SK-N-SH treated with all-trans-retinoic acid at 6 μM for 48 hours (cell line): ENCODE measurements at regions not wholly inside any gene's neighbourhood (a gene's known extent, or its start where the extent isn't known, plus 50 kb on each side); places are given as distances from the start of the nearest gene placed in this dataset.

ENCODE experiments used
- ATAC-seq: fragments of 200-7000 bp; cut with Tn5 transposase; 3 replicates; pipeline ENCODE4 v1.9.1; 2020; ENCODE audit warnings: mild to moderate bottlenecking, moderate library complexity
- ARNTL ChIP-seq: fragments of 450-650 bp; formaldehyde crosslinking; IDR thresholded peaks from 2 replicates; pipeline ENCODE4 v1.5.0; 2020; ENCODE audit warnings: low read depth, mild to moderate bottlenecking, moderate library complexity, borderline replicate concordance
- BACH2 ChIP-seq: fragments of 250-450 bp; sonication (Bioruptor Pico); IDR thresholded peaks from 2 replicates; pipeline ENCODE4 v1.9.0; 2021; ENCODE audit warnings: mild to moderate bottlenecking, borderline replicate concordance
- CSDC2 ChIP-seq: fragments of 250-450 bp; sonication (Bioruptor Pico); IDR thresholded peaks from 2 replicates; pipeline ENCODE4 v1.5.0; 2020; ENCODE audit warnings: mild to moderate bottlenecking, moderate library complexity
- CSRNP3 ChIP-seq: fragments of 250-450 bp; sonication (Bioruptor Pico); IDR thresholded peaks from 2 replicates; pipeline ENCODE4 v1.5.1; 2021; ENCODE audit warnings: mild to moderate bottlenecking, moderate library complexity
- ESRRG ChIP-seq: fragments of 250-450 bp; sonication (Bioruptor Pico); IDR thresholded peaks from 2 replicates; pipeline ENCODE4 v1.6.1; 2021; ENCODE audit warnings: mild to moderate bottlenecking
- GLIS3 ChIP-seq: fragments of 250-450 bp; sonication (Bioruptor Pico); IDR thresholded peaks from 2 replicates; pipeline ENCODE4 v1.5.0; 2020; ENCODE audit warnings: mild to moderate bottlenecking, moderate library complexity
- ISL1 ChIP-seq: fragments of 250-450 bp; sonication (Bioruptor Pico); IDR thresholded peaks from 2 replicates; pipeline ENCODE4 v2.1.2; 2022; ENCODE audit warnings: mild to moderate bottlenecking, moderate library complexity
- OSR1 ChIP-seq: fragments of 250-450 bp; sonication (Bioruptor Pico); IDR thresholded peaks from 2 replicates; pipeline ENCODE4 v1.8.0; 2022; ENCODE audit warnings: moderate library complexity, mild to moderate bottlenecking, inconsistent platforms
- POU6F1 ChIP-seq: fragments of 250-450 bp; sonication (Bioruptor Pico); IDR thresholded peaks from 2 replicates; pipeline ENCODE4 v1.8.0; 2021; ENCODE audit warnings: low read depth, mild to moderate bottlenecking, moderate library complexity, borderline replicate concordance
- PPARA ChIP-seq: fragments of 250-450 bp; sonication (Bioruptor Pico); IDR thresholded peaks from 2 replicates; pipeline ENCODE4 v1.5.0; 2020; ENCODE audit warnings: mild to moderate bottlenecking, borderline replicate concordance
- RARB ChIP-seq: fragments of 250-450 bp; sonication (Bioruptor Pico); IDR thresholded peaks from 2 replicates; pipeline ENCODE4 v1.8.0; 2021; ENCODE audit warnings: mild to moderate bottlenecking, moderate library complexity
- SNAI2 ChIP-seq: fragments of 250-450 bp; sonication (Bioruptor Pico); IDR thresholded peaks from 2 replicates; pipeline ENCODE4 v1.5.0; 2020; ENCODE audit warnings: mild to moderate bottlenecking, moderate library complexity
- TCF4 ChIP-seq: fragments of 250-450 bp; sonication (Bioruptor Pico); IDR thresholded peaks from 2 replicates; pipeline ENCODE4 v1.8.0; 2021; ENCODE audit warnings: mild to moderate bottlenecking, moderate library complexity, borderline replicate concordance
- TOX ChIP-seq: fragments of 250-450 bp; sonication (Bioruptor Pico); IDR thresholded peaks from 2 replicates; pipeline ENCODE4 v1.8.0; 2021; ENCODE audit warnings: mild to moderate bottlenecking, moderate library complexity, borderline replicate concordance
- TSHZ2 ChIP-seq: fragments of 250-450 bp; sonication (Bioruptor Pico); IDR thresholded peaks from 2 replicates; pipeline ENCODE4 v1.5.0; 2020; ENCODE audit warnings: mild to moderate bottlenecking, moderate library complexity
- ZC3H10 ChIP-seq: fragments of 250-450 bp; sonication (Bioruptor Pico); IDR thresholded peaks from 2 replicates; pipeline ENCODE4 v1.5.1; 2021; ENCODE audit warnings: mild to moderate bottlenecking, moderate library complexity
- ZFP3 ChIP-seq: fragments of 250-450 bp; sonication (Bioruptor Pico); IDR thresholded peaks from 2 replicates; pipeline ENCODE4 v1.5.0; 2020; ENCODE audit warnings: mild to moderate bottlenecking, moderate library complexity
- ZNF565 ChIP-seq: fragments of 450-650 bp; formaldehyde crosslinking; conservative IDR thresholded peaks from 2 replicates; pipeline ENCODE4 v1.5.0; 2020; ENCODE audit warnings: low read depth, mild to moderate bottlenecking, moderate library complexity
- ZNF8 ChIP-seq: fragments of 450-650 bp; formaldehyde crosslinking; IDR thresholded peaks from 2 replicates; pipeline ENCODE4 v1.5.0; 2020; ENCODE audit warnings: mild to moderate bottlenecking, moderate library complexity
- TF ChIP-seq, protein P1 (sequence below): fragments of 250-450 bp; sonication (Bioruptor Pico); IDR thresholded peaks from 2 replicates; pipeline ENCODE4 v1.5.1; 2020; ENCODE audit warnings: low read depth, mild to moderate bottlenecking, moderate library complexity
- TF ChIP-seq, protein P2 (sequence below): fragments of 250-450 bp; sonication (Bioruptor Pico); IDR thresholded peaks from 2 replicates; pipeline ENCODE4 v1.8.0; 2020; ENCODE audit warnings: mild to moderate bottlenecking, moderate library complexity, borderline replicate concordance

GRCh38 chr12:67042697-67043131 is 226.4 kb upstream of the CAND1 start:
- no peak for TF ChIP-seq ZFP3 (CRISPR knock-in tag)
- no peak for TF ChIP-seq PPARA
- no peak for TF ChIP-seq ZC3H10 (CRISPR knock-in tag)
- TF ChIP-seq CSDC2 (CRISPR knock-in tag), result no peak
- no peak for TF ChIP-seq GLIS3 (CRISPR knock-in tag)
- no peak for TF ChIP-seq ZNF565 (CRISPR knock-in tag)
- no peak for TF ChIP-seq ISL1 (CRISPR knock-in tag)
- TF ChIP-seq ARNTL (CRISPR knock-in tag), result no peak
- no peak for TF ChIP-seq BACH2 (CRISPR knock-in tag)
- TF ChIP-seq SNAI2 (CRISPR knock-in tag), result no peak
- no peak for TF ChIP-seq TCF4
- TF ChIP-seq, protein P1, sequence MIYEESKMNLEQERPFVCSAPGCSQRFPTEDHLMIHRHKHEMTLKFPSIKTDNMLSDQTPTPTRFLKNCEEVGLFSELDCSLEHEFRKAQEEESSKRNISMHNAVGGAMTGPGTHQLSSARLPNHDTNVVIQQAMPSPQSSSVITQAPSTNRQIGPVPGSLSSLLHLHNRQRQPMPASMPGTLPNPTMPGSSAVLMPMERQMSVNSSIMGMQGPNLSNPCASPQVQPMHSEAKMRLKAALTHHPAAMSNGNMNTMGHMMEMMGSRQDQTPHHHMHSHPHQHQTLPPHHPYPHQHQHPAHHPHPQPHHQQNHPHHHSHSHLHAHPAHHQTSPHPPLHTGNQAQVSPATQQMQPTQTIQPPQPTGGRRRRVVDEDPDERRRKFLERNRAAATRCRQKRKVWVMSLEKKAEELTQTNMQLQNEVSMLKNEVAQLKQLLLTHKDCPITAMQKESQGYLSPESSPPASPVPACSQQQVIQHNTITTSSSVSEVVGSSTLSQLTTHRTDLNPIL (CRISPR knock-in tag), result no peak
- no peak for TF ChIP-seq TSHZ2
- no peak for TF ChIP-seq POU6F1
- TF ChIP-seq, protein P2, sequence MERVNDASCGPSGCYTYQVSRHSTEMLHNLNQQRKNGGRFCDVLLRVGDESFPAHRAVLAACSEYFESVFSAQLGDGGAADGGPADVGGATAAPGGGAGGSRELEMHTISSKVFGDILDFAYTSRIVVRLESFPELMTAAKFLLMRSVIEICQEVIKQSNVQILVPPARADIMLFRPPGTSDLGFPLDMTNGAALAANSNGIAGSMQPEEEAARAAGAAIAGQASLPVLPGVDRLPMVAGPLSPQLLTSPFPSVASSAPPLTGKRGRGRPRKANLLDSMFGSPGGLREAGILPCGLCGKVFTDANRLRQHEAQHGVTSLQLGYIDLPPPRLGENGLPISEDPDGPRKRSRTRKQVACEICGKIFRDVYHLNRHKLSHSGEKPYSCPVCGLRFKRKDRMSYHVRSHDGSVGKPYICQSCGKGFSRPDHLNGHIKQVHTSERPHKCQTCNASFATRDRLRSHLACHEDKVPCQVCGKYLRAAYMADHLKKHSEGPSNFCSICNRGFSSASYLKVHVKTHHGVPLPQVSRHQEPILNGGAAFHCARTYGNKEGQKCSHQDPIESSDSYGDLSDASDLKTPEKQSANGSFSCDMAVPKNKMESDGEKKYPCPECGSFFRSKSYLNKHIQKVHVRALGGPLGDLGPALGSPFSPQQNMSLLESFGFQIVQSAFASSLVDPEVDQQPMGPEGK, result no peak
- no peak for TF ChIP-seq ESRRG
- no peak for TF ChIP-seq CSRNP3 (CRISPR knock-in tag)
- TF ChIP-seq OSR1 (CRISPR knock-in tag), result no peak
- no peak for TF ChIP-seq TOX (CRISPR knock-in tag)
- 0 out of 3 replicates have a peak, but pooled peaks have one; percentile 31 for ATAC-seq

DNA sequence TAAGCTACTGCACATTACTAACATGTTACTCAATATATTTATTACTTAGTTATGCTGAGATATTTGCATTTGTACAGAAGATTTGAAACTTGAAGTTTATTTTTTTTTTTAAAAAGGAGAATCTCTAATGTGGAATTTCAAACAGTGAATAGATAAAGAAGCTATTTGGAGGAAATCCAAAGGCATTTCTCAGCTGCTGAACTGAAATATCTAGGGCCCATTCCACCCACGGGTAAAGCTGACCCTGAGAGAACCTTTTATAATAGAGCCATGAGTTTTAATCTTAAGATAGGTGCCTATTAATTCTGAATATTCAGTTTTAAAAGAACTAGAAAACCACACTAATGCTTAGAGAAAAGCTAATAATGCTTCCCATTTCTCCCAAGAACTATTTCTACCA is 225.4 kb upstream of the CAND1 start:
- no peak for ATAC-seq
- TF ChIP-seq BACH2 (CRISPR knock-in tag), result no peak
- TF ChIP-seq, protein P1 (CRISPR knock-in tag), result no peak
- no peak for TF ChIP-seq RARB (CRISPR knock-in tag)
- TF ChIP-seq SNAI2 (CRISPR knock-in tag), result no peak
- TF ChIP-seq POU6F1, result no peak
- TF ChIP-seq CSDC2 (CRISPR knock-in tag), result no peak
- no peak for TF ChIP-seq ZNF8 (CRISPR knock-in tag)
- no peak for TF ChIP-seq OSR1 (CRISPR knock-in tag)
- no peak for TF ChIP-seq ESRRG
- no peak for TF ChIP-seq ARNTL (CRISPR knock-in tag)
- TF ChIP-seq ZC3H10 (CRISPR knock-in tag), result no peak
- TF ChIP-seq, protein P2, result no peak
- TF ChIP-seq ZFP3 (CRISPR knock-in tag), result no peak
- no peak for TF ChIP-seq GLIS3 (CRISPR knock-in tag)
